Right atrium auricular region (tissue), 2 donors: ENCODE measurements at regions not wholly inside any gene's neighbourhood (a gene's known extent, or its start where the extent isn't known, plus 50 kb on each side); places are given as distances from the start of the nearest gene placed in this dataset.

Experiments
- DNase-seq: peaks from one replicate; pipeline ENCODE4 v3.0.0-alpha.2; 2019; ENCODE audit warnings: low spot score
- H3K27ac ChIP-seq, 2 donors: fragments of 200-600 bp; sonication (generic); 1 replicate in 1 of 2; 2 replicates in 1 of 2; pipeline ENCODE4 v1.5.1; 2016 to 2019
- H3K27me3 ChIP-seq, 2 donors: fragments of 200-600 bp; sonication (generic); one replicate each; pipeline versions ENCODE4 v1.5.1 to v1.6.0; 2017 to 2019
- H3K36me3 ChIP-seq: fragments of 200-600 bp; sonication (generic); one replicate; pipeline ENCODE4 v1.5.1; 2016
- H3K4me1 ChIP-seq, 2 donors: fragments of 200-600 bp; sonication (generic); one replicate each; pipeline versions ENCODE4 v1.5.1 to v1.6.0; 2017 to 2019
- H3K4me3 ChIP-seq, 2 donors: fragments of 200-600 bp; sonication (generic); 1 replicate in 1 of 2; 2 replicates in 1 of 2; pipeline ENCODE4 v1.5.1; 2017 to 2019; ENCODE audit warnings: mild to moderate bottlenecking in 1 of 2, moderate library complexity in 1 of 2
- H3K9me3 ChIP-seq, 2 donors: fragments of 200-600 bp; sonication (generic); one replicate each; pipeline ENCODE4 v1.5.1; 2019
- TF ChIP-seq, protein P1 (sequence below), 2 donors: fragments of 200-600 bp; sonication (generic); IDR thresholded peaks; one replicate each; pipeline ENCODE4 v1.5.1; 2019; ENCODE audit warnings: antibody characterized with exemption in 2 of 2

DNA sequence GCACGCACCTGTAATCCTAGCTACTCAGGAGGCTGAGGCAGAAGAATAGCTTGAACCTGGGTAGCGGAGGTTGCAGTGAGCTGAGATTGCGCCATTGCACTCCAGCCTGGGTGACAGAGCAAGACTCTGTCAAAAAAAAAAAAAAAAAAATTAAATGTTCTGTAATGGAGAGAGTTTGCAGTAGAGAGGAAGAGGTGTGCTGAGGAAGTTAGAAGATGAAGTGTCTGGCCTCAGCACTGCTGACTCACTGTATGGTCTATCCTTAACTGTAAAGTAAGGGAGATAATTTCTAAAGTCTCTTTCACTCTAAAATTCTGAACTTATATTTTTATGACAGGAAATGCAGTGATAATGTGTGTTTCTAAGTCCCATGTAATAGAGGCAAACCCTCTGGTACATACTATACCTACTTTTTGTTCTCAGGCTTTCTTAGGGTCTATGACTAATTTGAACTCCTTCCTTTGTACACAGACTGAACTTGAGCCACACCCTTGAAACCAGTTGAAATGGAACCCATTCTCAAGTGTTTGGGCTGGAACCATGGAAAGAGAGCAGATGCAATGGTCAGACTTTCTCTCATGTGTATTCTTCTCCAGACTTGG, 278.1 kb upstream of the FAR2 start:
- TF ChIP-seq, protein P1, sequence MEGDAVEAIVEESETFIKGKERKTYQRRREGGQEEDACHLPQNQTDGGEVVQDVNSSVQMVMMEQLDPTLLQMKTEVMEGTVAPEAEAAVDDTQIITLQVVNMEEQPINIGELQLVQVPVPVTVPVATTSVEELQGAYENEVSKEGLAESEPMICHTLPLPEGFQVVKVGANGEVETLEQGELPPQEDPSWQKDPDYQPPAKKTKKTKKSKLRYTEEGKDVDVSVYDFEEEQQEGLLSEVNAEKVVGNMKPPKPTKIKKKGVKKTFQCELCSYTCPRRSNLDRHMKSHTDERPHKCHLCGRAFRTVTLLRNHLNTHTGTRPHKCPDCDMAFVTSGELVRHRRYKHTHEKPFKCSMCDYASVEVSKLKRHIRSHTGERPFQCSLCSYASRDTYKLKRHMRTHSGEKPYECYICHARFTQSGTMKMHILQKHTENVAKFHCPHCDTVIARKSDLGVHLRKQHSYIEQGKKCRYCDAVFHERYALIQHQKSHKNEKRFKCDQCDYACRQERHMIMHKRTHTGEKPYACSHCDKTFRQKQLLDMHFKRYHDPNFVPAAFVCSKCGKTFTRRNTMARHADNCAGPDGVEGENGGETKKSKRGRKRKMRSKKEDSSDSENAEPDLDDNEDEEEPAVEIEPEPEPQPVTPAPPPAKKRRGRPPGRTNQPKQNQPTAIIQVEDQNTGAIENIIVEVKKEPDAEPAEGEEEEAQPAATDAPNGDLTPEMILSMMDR (IDR thresholded peaks at IDR 0.05) = no peak
- Histone ChIP-seq H3K4me1 (no peaks in the 10 kb centered on the region), H3K27me3 (no peaks in the 10 kb centered on the region), H3K9me3 (no peaks in the 10 kb centered on the region), H3K36me3 (no peaks in the 10 kb centered on the region), H3K4me3 (no peak overlapping the region), H3K27ac (no peak overlapping the region)
- no peak for DNase-seq

DNA sequence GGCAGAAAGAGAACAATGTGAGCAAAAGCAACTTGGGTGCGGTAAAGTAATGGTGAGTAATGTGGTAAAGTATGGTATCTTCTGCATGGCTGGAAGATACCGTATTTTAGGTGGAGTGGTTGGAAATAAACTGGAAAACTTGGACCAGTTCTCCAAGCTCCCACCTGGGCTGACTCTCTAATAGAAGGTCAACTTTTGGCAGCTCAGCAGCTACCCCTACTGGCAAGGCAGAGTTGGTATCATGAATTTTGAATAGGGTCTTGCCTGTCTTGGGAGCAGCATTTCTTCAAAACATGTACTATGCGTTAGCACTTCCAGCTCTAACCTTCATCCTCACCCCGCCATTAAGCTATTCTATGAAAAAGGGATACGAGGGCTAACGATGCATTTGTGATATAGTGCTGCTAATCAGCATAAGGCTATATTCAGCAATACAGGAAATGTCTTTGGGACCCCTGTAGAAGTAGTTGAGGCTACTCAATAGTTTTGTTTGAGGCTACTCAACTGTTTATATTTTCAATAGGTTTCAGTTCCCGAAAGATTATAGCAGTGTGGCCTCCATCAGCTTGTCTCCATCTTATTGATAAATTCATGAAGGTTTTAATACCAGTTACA, 276.3 kb upstream of the FAR2 start:
- TF ChIP-seq, protein P1 (IDR thresholded peaks at IDR 0.05) = peak; percentile 27 to 65
- Histone ChIP-seq H3K36me3 (no peaks in the 10 kb centered on the region), H3K4me1 (no peaks in the 10 kb centered on the region), H3K27ac (no peak overlapping the region), H3K9me3 (no peaks in the 10 kb centered on the region), H3K4me3 (no peak overlapping the region), H3K27me3 (no peaks in the 10 kb centered on the region)
- no peak for DNase-seq

DNA sequence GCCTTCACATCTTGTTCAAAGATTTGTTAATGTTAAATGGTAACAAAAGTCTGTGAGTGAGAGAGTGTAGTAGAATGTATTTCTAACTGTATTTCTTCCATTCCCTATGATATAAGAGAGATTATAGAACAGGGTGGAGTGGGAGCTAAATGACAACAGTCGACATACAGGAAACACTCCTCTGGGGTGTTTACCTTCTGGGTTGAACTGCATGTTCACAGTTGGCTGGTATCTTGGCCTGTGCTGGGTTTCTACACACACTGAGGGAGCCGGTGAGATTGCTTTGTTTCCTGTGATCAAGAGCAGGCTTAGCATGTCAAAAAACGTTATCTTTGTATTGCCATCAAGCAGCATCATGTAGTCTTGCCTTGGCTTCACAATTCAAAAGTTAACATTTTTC, 274.3 kb upstream of the FAR2 start:
- Histone ChIP-seq H3K36me3 (no peaks in the 10 kb centered on the region), H3K27me3 (no peaks in the 10 kb centered on the region), H3K4me1 (no peaks in the 10 kb centered on the region), H3K27ac (no peak overlapping the region), H3K9me3 (no peaks in the 10 kb centered on the region), H3K4me3 (no peak overlapping the region)
- TF ChIP-seq, protein P1 (IDR thresholded peaks at IDR 0.05) = no peak
- no peak for DNase-seq

DNA sequence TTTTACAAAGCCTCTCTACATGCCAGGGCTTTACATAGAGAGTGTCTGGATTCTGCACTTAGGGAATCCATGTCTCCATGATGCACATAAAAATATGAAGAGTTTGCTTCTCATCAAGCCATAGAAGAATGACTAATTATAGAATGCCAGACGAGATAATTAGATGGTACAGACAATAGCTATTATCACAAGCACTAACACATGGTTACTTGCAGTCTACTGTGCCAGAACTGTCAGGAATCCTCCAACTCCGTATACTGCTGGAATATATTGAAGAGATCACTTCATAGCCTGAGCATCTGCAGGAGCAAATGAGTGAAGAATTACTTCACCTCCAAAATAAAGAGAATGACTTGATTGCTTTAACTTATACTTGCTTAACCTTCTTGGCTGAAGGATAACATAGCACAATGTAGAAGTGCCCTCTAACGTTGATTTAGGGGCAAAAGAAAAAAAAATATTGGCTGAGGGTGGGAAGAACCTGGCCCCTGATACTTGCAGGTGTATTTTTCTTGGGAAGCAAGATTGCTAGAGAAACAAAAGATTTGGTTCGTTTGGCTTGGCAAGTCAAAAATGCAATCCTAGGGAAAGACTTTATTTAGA, 272.8 kb upstream of the FAR2 start:
- Histone ChIP-seq H3K27ac (no peak overlapping the region), H3K4me1 (no peaks in the 10 kb centered on the region), H3K4me3 (no peak overlapping the region), H3K27me3 (no peaks in the 10 kb centered on the region), H3K9me3 (no peaks in the 10 kb centered on the region), H3K36me3 (no peaks in the 10 kb centered on the region)
- TF ChIP-seq, protein P1 (IDR thresholded peaks at IDR 0.05) = peak in 1 of 2 donors; percentile 16
- no peak for DNase-seq

DNA sequence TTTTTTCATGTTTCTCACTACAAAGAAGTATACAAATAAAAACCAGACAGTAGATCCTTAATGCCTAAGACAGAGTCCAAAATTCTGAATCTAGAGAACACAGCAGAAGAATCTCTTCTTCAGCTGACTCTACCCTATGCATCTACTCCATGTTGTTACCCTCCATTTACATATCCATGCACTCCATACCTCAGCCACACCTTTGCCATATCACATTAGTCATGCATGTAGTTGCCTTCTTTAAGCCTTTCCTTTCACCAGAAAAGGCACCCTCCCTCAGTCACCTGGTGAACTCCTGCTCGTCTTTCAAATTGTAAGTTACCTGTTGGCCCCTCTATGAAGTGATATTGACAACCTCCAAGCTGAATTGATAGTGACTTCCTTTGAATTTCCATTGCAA, 271.2 kb upstream of the FAR2 start:
- Histone ChIP-seq H3K4me1 (no peaks in the 10 kb centered on the region), H3K36me3 (no peaks in the 10 kb centered on the region), H3K27ac (no peak overlapping the region), H3K4me3 (no peak overlapping the region), H3K9me3 (no peaks in the 10 kb centered on the region), H3K27me3 (no peaks in the 10 kb centered on the region)
- DNase-seq = no peak
- TF ChIP-seq, protein P1 (IDR thresholded peaks at IDR 0.05) = no peak
